Activated B cell treated with CpG ODN at 0.5 μM for 24 hours (primary cell): ENCODE measurements at regions not wholly inside any gene's neighbourhood (a gene's known extent, or its start where the extent isn't known, plus 50 kb on each side); places are given as distances from the start of the nearest gene placed in this dataset.

Source experiments
- ATAC-seq: fragments of 200-7000 bp; cut with Tn5 transposase; one replicate; pipeline ENCODE4 v1.10.0; 2021; ENCODE audit warnings: low read depth, mild to moderate bottlenecking, moderate library complexity
- CTCF ChIA-PET: fragments of 350-600 bp; sonication (Branson Sonifier 250); formaldehyde crosslinking; loops from one replicate; lab custom pipeline; 2021; ENCODE audit warnings: antibody characterized with exemption; lab: Charles Lee
- POLR2A ChIA-PET: fragments of 350-600 bp; sonication (Branson Sonifier 250); formaldehyde crosslinking; loops from one replicate; lab custom pipeline; 2021; ENCODE audit warnings: antibody characterized with exemption; lab: Charles Lee
- DNase-seq: peaks from one replicate; pipeline ENCODE4 v3.0.0; 2022
- H3K27ac Mint-ChIP-seq: one replicate; pipeline ENCODE4 v1.8.0; 2020; ENCODE audit warnings: mixed read lengths
- H3K27me3 Mint-ChIP-seq: one replicate; pipeline ENCODE4 v1.8.0; 2021; ENCODE audit warnings: mixed read lengths
- H3K36me3 Mint-ChIP-seq: one replicate; pipeline ENCODE4 v1.8.0; 2021; ENCODE audit warnings: low read depth, mixed read lengths
- H3K4me1 Mint-ChIP-seq: one replicate; pipeline ENCODE4 v1.8.0; 2021; ENCODE audit warnings: mixed read lengths
- H3K4me3 Mint-ChIP-seq: one replicate; pipeline ENCODE4 v1.8.0; 2020; ENCODE audit warnings: mild to moderate bottlenecking, mixed read lengths
- H3K9me3 Mint-ChIP-seq: one replicate; pipeline ENCODE4 v1.8.0; 2020; ENCODE audit warnings: mixed read lengths
- CTCF ChIP-seq: fragments of 200-600 bp; IDR thresholded peaks from one replicate; pipeline ENCODE4 v1.8.0; 2022; ENCODE audit warnings: antibody characterized with exemption, mild to moderate bottlenecking
- intact Hi-C: fragments of 100-400 bp; cut with micrococcal nuclease; formaldehyde crosslinking; loops from one replicate; pipeline ENCODE4 v1.15.1; 2024

GRCh38 chr15:29533647-29534046 is 264.0 kb upstream of the NSMCE3 start:
- no peak for TF ChIP-seq CTCF
- no peaks in the 10 kb centered on the region for H3K9me3 Mint-ChIP-seq
- POLR2A ChIA-PET: no interaction called here
- no peak overlapping the region for H3K27ac Mint-ChIP-seq
- H3K4me3 Mint-ChIP-seq: no peak overlapping the region
- no peaks in the 10 kb centered on the region for H3K36me3 Mint-ChIP-seq
- intact Hi-C loops: no loop called here
- no peaks in the 10 kb centered on the region for H3K4me1 Mint-ChIP-seq
- no peaks in the 10 kb centered on the region for H3K27me3 Mint-ChIP-seq
- CTCF ChIA-PET: no interaction called here
- DNase-seq (no peak), ATAC-seq (no peak)

GRCh38 chr15:29532296-29532695 is 262.7 kb upstream of the NSMCE3 start:
- no peaks in the 10 kb centered on the region for H3K27me3 Mint-ChIP-seq
- ChIA-PET CTCF (no interaction called here), POLR2A (no interaction called here)
- H3K9me3 Mint-ChIP-seq: no peaks in the 10 kb centered on the region
- H3K36me3 Mint-ChIP-seq: no peaks in the 10 kb centered on the region
- no peaks in the 10 kb centered on the region for H3K4me1 Mint-ChIP-seq
- intact Hi-C loops: no loop called here
- no peak overlapping the region for H3K27ac Mint-ChIP-seq
- ATAC-seq: no peak
- TF ChIP-seq CTCF: no peak
- H3K4me3 Mint-ChIP-seq: no peak overlapping the region
- DNase-seq: no peak

GRCh38 chr15:29530966-29531365 is 261.3 kb upstream of the NSMCE3 start:
- ChIA-PET POLR2A (no interaction called here), CTCF (no interaction called here)
- DNase-seq: no peak
- Mint-ChIP-seq H3K36me3 (no peaks in the 10 kb centered on the region), H3K27ac (no peak overlapping the region), H3K4me3 (no peak overlapping the region), H3K4me1 (no peaks in the 10 kb centered on the region), H3K9me3 (no peaks in the 10 kb centered on the region), H3K27me3 (no peaks in the 10 kb centered on the region)
- TF ChIP-seq CTCF: no peak
- ATAC-seq: no peak
- intact Hi-C loops: no loop called here

GRCh38 chr15:29529043-29529442 is 259.4 kb upstream of the NSMCE3 start:
- H3K4me1 Mint-ChIP-seq: no peaks in the 10 kb centered on the region
- TF ChIP-seq CTCF: no peak
- H3K27me3 Mint-ChIP-seq: no peaks in the 10 kb centered on the region
- no peaks in the 10 kb centered on the region for H3K9me3 Mint-ChIP-seq
- H3K36me3 Mint-ChIP-seq: no peaks in the 10 kb centered on the region
- intact Hi-C loops: no loop called here
- H3K27ac Mint-ChIP-seq: no peak overlapping the region
- no peak for DNase-seq
- ChIA-PET POLR2A (no interaction called here), CTCF (no interaction called here)
- ATAC-seq: no peak
- H3K4me3 Mint-ChIP-seq: no peak overlapping the region

- no peak for TF ChIP-seq CTCF
- POLR2A ChIA-PET: no interaction called here
- CTCF ChIA-PET: no interaction called here
- H3K9me3 Mint-ChIP-seq: no peaks in the 10 kb centered on the region
- H3K36me3 Mint-ChIP-seq: no peaks in the 10 kb centered on the region
- DNase-seq (no peak), ATAC-seq (no peak)
- H3K4me3 Mint-ChIP-seq: no peak overlapping the region
- no peaks in the 10 kb centered on the region for H3K27me3 Mint-ChIP-seq
- no peaks in the 10 kb centered on the region for H3K4me1 Mint-ChIP-seq
- no peak overlapping the region for H3K27ac Mint-ChIP-seq
- intact Hi-C loops: no loop called here
These were observed 258.7 kb upstream of the NSMCE3 start for GRCh38 chr15:29528276-29528675.
